AG10803 (cell line): ENCODE measurements at regions not wholly inside any gene's neighbourhood (a gene's known extent, or its start where the extent isn't known, plus 50 kb on each side); places are given as distances from the start of the nearest gene placed in this dataset.

Experiments used
- DNase-seq: peaks from one replicate; pipeline ENCODE4 v3.0.0; 2010; ENCODE audit warnings: low read depth
- H3K4me3 ChIP-seq: 2 replicates; pipeline ENCODE4 v1.5.1; 2011; ENCODE audit warnings: mild to moderate bottlenecking, low read length, control low read depth
- CTCF ChIP-seq: conservative IDR thresholded peaks from 2 replicates; pipeline ENCODE4 v1.5.1; 2011; ENCODE audit warnings: mild to moderate bottlenecking, low read length, control low read depth, inconsistent platforms

- H3K4me3 ChIP-seq: no peak overlapping the region
- TF ChIP-seq CTCF: no peak
- DNase-seq: no peak
Observed at GRCh38 chr4:144595681-144596080, 50.3 kb upstream of the HHIP start.
